Mesenteric fat pad (tissue), 1 donor: ENCODE measurements at regions not wholly inside any gene's neighbourhood (a gene's known extent, or its start where the extent isn't known, plus 50 kb on each side); places are given as distances from the start of the nearest gene placed in this dataset.

Source experiments
- DNase-seq: peaks from one replicate; pipeline ENCODE4 v3.0.0-alpha.2; 2020; ENCODE audit warnings: low spot score
- donor health status: DM: yes; HTN: yes; CAD: no.

- no peak for DNase-seq
Observed at GRCh38 chr4:32477518-32477917, 1757.3 kb downstream of the PCDH7 start.

GRCh38 chr4:32485956-32486355 is 1765.8 kb downstream of the PCDH7 start:
- no peak for DNase-seq

GRCh38 chr4:32488690-32489089 is 1768.5 kb downstream of the PCDH7 start:
- no peak for DNase-seq

GRCh38 chr4:32499171-32499570 is 1779.0 kb downstream of the PCDH7 start:
- no peak for DNase-seq

GRCh38 chr4:32503241-32503640 is 1783.1 kb downstream of the PCDH7 start:
- DNase-seq: no peak

GRCh38 chr4:32506067-32506466 is 1785.9 kb downstream of the PCDH7 start:
- no peak for DNase-seq

- DNase-seq: no peak
Observed at GRCh38 chr4:32519060-32519459, 1798.9 kb downstream of the PCDH7 start.

- DNase-seq: no peak
Observed at GRCh38 chr4:32525420-32525819, 1805.3 kb downstream of the PCDH7 start.

GRCh38 chr4:32544846-32545245 is 1824.7 kb downstream of the PCDH7 start:
- DNase-seq: no peak

- no peak for DNase-seq
Observed at GRCh38 chr4:32551943-32552342, 1831.8 kb downstream of the PCDH7 start.

- DNase-seq: no peak
Observed at GRCh38 chr4:32560306-32560705, 1840.1 kb downstream of the PCDH7 start.

- DNase-seq: no peak
Observed at GRCh38 chr4:32562010-32562409, 1841.8 kb downstream of the PCDH7 start.

- no peak for DNase-seq
Observed at GRCh38 chr4:32564626-32565025, 1844.5 kb downstream of the PCDH7 start.

- DNase-seq: no peak
Observed at GRCh38 chr4:32569861-32570260, 1849.7 kb downstream of the PCDH7 start.

GRCh38 chr4:32572366-32572765 is 1852.2 kb downstream of the PCDH7 start:
- no peak for DNase-seq

- no peak for DNase-seq
Observed at GRCh38 chr4:32574803-32575202, 1854.6 kb downstream of the PCDH7 start.

GRCh38 chr4:32589097-32589496 is 1868.9 kb downstream of the PCDH7 start:
- DNase-seq: no peak

- DNase-seq: no peak
Observed at GRCh38 chr4:32589853-32590252, 1869.7 kb downstream of the PCDH7 start.

- no peak for DNase-seq
Observed at GRCh38 chr4:32597354-32597753, 1877.2 kb downstream of the PCDH7 start.

GRCh38 chr4:32601848-32602247 is 1881.7 kb downstream of the PCDH7 start:
- no peak for DNase-seq

- no peak for DNase-seq
Observed at GRCh38 chr4:32607978-32608377, 1887.8 kb downstream of the PCDH7 start.

- no peak for DNase-seq
Observed at GRCh38 chr4:32624943-32625603, 1904.9 kb downstream of the PCDH7 start.

GRCh38 chr4:32625687-32626337 is 1905.6 kb downstream of the PCDH7 start:
- DNase-seq: no peak
